MM.1S (cell line): ENCODE measurements at regions not wholly inside any gene's neighbourhood (a gene's known extent, or its start where the extent isn't known, plus 50 kb on each side); places are given as distances from the start of the nearest gene placed in this dataset.

ENCODE experiments used
- CTCF ChIP-seq: fragments of 300-600 bp; sonication (generic); IDR thresholded peaks from 2 replicates; pipeline ENCODE4 v1.5.1; 2016; ENCODE audit warnings: antibody characterized with exemption, low read length, mixed read lengths
- EZH2 ChIP-seq: fragments of 300-600 bp; sonication (generic); optimal IDR thresholded peaks from 2 replicates; pipeline ENCODE3; 2017; ENCODE audit warnings: low read depth, mild to moderate bottlenecking, antibody characterized with exemption, low read length, mixed read lengths
- EZH2phosphoT487 ChIP-seq: fragments of 300-600 bp; sonication (generic); IDR thresholded peaks from 2 replicates; pipeline ENCODE4 v1.6.1; 2018; ENCODE audit warnings: antibody characterized with exemption, low read length

GRCh38 chr3:64763980-64764379 is 76.2 kb upstream of the ADAMTS9 start:
- TF ChIP-seq CTCF (no peak), EZH2 (no peak), EZH2phosphoT487 (no peak)
